Smooth muscle cell of the brain vasculature (primary cell): ENCODE measurements at regions not wholly inside any gene's neighbourhood (a gene's known extent, or its start where the extent isn't known, plus 50 kb on each side); places are given as distances from the start of the nearest gene placed in this dataset.

Experiments
- DNase-seq: peaks from one replicate; pipeline ENCODE4 v3.0.0-alpha.2; 2012; ENCODE audit warnings: low read depth, low spot score

DNA sequence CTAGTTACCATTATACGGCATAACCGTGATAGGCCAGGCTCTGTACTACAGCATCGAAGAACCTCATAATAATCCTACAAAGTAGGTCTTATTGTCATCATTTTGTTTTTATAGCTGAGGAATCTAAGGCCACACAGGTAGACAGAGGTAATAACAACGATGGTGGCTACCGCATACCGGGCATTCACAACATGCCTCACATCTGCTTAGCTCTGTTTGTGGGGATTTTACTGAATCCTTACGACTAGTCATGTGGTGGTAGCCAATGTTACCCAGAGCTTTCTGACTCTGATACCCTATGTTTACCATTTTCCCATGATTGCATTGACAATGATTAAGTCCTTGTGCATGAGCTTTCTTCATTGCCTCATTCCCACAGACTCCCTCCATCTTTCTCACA is 269.4 kb downstream of the TCF7L2 start:
- no peak for DNase-seq

DNA sequence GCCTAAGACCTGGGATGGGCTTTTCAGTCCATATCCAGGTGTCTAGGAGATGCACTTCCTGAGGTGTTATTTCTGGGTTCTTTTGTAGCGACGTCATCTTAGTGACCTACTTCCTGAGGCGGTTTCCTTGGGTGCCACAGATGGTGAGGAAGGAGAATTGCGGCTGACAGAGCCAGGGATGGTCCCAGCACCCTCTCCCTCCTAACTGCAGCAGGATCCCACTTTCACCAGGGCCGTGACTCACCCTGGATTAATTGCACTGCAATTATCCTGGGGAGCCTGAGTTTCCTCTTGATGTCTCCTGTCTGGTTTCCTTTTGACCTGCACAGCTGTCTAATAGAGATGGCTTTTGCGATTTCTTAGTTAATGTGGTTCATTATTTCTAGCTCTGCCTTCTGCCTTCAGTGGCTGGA is 271.7 kb downstream of the TCF7L2 start:
- no peak for DNase-seq

DNA sequence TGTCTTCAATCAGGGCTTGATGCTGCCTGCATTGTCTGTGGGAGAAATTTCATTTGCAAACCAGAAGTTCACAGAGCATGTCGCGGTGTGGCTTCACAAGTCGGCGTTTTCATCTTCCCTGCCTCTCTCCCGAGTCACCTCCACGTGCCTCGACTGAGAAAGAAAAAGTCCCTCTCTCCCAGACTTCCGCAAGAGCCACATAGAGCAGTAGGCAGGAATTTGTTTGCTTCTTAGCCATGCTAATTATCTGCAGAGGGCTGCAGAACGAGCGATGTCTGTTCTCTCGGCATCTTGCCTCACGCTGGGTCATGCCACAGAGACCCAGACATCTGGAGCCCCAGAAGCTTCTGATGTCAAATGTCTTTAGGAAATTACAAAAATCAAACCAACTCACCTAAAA is 272.2 kb downstream of the TCF7L2 start:
- DNase-seq = no peak

DNA sequence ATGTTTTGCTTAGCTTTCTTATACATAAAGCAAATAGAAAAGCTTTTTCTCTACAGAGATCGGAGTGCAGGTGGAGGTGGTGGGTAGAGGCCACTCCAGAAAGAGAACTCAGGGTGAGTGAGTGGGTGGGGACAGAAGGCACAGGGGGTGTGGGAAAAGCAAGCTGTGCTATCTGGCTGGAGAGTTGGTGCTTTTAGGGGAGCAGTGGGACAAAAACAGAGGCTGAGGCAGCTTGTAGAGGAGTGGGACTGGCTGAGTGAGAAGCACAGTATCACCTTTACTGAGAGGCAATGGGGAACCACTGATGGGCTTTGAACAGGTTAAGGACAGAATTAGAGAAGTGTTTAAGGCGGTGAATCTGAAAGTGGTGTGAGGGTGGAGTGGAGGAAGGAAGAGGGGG is 275.3 kb downstream of the TCF7L2 start:
- no peak for DNase-seq

DNA sequence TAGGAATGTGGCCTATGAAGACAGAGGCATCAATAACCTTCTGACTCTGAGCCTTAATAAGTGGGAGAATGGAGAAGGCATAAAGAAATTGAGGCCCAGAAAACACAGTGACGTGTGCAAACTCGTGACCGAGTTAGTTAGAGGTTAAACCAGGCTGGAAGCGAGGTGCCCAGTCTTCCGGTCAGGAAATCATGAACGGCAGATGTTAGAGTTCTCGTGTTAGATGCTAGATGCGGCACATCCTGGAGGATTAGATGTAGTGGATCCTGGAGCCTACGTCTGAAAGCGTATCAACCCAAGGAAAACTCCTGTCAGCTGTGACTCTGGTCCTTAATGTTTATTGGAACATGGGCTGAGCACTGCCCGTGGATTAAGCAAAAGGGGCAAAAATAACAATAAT is 275.9 kb downstream of the TCF7L2 start:
- DNase-seq = no peak

DNA sequence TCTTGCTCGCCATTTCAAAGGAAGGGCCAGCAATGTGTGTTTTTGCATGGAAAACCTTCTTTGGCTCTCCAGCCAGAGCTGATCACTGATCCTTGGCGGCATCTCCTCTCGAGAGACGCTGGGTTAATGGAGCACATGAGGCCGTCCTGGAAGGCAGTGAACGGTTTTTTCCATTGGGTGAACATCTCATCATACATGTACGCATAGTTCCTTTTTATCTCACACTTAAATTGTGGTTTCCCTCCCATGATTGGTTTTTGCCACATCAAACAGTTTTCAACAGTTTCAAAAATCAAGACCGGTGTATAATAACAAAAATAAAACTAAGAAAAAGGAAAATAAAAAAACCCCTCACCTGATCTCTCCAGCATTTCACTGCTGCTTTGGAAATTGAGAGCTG is 276.4 kb downstream of the TCF7L2 start:
- no peak for DNase-seq

DNA sequence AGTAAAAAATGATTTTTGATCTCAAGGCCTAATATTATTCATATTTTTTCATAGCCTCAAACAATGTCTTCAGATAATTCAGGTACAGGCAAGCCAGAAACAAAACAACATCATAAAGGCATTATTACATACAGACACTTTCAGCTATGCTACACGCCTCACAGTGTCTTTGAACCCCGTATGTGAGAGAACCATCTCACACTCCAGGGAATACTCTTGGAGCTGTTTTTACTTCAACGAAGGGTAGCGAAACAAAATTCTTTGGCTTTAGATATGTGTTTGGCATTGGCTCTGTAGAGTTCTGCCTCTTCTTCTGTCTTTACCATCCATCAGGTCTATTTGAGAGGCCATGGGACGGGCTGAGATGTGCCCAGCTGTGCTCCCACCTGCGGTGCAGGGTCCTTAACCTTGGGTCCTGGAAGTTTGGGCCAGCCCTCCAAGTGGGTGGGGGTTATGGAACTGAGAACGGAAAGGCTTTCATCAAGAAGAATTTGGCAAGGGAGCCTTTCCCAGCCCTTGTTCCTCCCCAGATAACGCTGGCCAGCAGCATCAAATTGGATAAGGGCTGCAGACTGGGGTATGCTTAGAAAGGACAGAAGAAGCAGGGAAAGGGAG is 276.9 kb downstream of the TCF7L2 start:
- no peak for DNase-seq

DNA sequence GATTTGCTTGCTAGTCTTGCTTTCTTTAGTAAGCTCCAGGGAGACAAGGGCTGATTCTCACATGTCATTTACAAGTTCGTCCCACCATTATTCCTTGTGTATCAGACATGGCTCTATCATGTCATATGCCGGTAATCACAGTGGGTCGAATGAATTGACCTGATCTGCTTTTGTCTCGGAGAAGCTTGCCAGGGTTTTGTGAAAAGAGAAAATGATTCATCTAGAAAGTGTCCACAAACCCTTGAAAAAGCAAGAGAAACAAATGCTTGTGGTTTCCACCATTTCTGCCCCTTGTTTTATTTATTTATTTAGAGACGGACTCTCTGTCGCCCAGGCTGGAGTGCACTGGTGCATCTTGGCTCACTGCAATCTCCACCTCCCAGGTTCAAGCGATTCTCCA is 278.5 kb downstream of the TCF7L2 start:
- DNase-seq = peak; percentile 36

DNA sequence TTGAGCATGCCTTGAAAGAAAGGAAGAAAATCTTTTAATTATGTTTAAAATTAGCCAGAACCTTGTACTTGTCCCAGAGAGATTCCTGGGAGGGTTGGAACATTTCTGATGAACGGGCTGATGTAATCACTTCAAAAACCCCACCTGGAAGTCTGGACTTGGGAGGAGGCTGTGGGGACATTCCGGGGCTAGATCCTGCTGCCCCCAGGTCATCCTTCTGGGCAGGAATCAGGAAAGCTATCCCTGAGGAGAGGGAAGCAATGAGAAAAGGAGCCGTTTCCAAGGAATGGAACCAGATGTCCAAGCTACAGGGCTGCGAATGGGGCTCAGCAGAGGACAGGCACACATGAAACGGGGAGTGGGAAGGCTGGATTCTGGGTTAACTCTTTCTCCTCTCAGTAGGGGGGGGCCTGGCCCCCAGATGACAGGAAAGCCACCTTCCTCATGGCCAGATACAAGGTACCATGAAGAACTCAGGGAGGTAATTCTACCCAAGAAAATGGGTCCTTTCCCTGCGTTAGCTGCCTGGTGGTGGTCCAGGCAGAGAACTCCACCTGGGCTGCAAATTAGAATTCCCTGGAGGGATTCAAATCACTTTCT is 280.1 kb downstream of the TCF7L2 start:
- DNase-seq = no peak

DNA sequence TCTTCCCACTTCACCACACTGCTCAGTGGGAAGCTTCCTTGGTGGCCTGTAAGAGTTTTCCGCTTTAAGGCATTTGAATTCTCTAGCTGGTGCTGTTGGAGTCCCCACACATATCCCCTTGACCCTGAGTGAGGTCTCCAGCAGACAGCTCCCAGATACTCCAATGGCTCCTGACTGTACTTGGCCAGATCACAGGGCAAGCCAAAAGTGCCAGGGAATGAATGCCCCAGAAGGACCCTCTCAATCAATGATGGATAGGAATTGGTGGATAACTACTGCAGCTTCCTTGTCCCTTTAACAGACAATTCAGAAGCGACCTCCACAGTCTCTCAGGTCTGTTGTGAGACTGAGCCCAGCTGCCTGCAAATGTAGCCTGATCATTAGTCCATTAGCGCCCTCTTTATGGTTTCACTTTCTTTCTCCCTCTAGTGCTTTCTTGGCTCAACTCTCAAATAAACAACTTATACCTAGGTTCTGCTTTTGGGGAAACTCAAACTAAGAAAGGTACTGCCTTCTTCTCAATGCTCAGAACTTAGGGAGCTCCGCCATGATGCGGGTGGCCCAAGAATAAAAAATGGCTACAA is 283.0 kb downstream of the TCF7L2 start:
- DNase-seq = no peak

DNA sequence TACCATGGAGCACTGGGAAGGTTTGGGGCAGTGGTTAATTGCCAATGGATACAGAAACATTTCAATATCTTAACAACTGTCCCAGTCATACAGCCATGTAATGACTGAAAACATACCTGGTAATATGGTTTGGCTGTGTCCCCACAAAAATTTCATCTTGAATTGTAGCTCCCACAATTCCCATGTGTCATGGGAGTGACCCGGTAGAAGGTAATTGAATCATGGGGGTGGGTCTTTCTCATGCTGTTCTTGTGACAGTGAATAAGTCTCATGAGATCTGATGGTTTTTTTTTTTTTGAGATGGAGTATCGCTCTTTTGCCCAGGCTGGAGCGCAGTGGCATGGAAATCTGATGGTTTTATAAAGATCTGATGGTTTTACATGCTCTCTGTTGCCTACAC is 284.4 kb downstream of the TCF7L2 start:
- DNase-seq = no peak

DNA sequence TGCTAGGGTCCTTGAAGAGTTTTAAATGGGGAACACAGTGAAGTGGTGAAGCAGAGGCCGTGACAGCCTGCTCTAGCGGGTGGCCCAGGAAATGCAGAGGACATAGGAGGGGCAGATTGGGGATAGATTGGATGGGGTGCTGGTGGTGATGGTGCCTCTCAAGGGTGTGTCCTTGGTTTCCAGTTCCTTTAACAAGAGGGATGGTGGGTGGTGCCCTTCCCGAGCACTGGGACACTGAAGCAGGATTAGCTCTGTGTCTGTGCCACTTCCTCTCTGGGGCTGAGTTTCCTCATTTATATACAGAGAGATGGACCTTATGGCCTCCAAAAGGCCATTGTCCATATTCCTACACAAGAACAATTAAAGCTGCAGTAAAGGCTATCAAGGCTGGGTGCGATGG is 285.5 kb downstream of the TCF7L2 start:
- no peak for DNase-seq

DNA sequence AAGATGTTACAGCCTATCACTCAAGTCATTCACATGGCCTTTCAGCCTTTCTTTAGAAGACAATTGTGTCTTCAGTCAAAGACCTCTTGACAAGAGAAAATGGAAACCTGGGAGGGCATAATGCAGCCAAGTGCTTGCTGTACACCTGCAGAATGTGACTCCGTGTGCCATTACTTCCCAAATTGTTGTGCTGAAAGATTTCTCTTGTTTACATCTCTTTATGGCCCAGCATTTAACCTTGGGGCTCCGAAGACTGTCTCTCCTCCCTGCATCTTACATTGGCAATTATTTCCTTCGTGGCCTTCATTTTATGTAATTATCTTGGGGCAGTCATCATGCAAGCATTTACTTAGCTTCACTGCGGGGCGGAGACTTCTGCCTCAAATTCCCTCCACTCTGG is 287.0 kb downstream of the TCF7L2 start:
- no peak for DNase-seq

DNA sequence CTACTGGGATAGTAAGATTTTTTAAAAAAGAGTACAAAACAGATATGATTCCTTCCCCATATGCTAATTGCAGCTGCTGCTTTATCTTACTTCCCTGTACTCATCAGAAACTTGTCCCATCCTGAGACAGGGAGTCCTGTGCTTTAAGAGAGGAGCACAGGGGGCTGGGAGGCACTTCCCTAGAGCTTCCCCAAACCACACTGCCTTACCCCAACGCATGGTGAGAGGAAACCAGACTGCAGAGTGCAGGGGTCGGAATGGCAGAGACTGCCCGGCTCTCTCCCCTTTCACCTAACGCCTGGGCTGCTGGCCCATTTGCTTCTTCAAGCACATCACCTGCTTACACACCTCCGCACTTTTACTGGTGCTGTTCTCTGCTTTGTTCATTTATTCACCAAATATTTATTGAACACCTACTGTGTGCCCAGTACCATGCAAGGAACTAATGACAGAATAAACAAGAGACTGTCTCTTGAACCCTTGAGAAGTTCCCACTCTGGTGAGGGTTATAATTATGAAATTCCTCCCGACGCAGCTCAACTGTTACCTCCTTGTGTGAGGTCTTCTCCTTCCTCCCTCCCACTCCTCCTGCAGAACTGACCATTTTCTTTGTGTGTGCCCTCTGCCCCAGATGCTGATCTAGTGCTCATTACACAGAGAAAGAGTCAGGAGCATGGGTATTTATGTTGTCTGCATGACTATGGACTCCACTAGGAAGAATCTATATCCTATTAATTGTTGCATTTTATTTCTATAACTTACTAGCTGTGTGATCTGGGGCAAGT is 289.7 kb downstream of the TCF7L2 start:
- no peak for DNase-seq

DNA sequence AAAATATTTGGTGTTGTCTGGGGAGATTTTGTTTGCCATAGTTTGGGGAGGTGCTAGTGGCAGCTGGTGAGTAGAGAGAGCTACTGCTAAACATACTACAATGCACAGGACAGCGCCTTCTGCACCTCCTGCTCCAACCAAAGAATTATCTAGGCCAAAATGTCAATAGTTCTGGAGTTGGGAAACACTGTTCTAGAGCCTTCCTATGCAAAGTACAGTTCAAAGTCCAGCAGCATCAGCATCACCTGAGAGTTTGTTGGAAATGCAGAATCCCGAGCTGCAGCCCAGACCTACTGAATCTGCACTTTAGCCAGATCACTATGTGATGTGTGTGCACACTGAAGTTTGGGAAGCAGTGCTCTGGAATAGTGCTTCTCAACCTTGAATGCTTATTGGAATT is 290.7 kb downstream of the TCF7L2 start:
- no peak for DNase-seq

DNA sequence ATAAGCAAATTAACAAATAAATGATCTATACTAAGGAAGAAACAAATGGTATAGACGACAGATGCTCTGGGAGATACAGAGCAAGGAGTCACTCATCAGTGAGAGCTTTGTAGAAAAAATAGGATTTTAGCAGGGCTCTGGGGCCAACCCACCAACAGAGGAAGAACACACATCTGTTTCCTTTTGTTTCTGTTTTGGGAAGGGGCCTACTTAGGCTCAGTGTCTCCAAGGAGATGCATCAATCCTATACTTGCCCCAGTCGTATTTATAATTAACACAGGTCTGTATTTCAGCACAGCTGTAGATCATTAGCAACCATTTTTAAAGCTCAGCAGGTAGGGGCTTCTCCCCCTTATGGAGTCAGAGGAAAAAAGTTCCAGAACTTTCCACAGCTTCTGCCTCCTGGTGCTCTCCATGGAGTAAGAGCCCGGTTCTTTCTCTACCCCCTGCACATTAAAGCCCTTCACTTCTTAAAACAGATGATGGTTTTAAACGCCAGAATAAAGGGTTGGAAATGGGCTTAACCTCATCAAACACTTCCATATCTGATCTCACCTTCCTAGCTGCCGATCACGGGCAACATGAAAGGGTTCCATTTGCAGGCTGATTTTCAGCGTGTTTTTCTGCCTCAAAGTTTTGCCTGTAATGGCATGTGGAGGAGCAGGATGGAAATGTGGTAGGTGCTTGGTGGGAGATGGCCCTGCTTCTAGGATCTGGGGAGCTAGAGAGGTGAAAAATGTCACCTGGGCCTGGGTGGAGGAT is 291.7 kb downstream of the TCF7L2 start:
- no peak for DNase-seq

DNA sequence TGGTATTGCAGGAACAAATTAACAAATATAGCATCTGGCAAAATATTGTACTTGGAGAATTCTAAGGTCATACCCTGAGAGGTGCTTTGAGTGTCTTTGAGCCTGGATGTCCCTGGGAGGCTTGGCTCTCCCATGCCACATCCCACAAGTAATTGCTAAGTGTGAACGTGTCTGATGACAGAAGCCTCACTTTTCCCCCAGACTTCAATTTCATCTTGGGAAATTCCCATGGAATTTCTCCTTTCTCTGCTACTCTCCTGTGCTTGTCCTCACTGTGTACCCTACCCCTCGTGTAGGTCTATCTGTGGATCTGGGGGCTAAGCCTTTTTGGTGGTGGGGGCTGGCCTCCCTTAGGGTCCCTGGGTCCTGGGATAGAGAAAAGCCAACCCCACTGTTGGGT is 293.3 kb downstream of the TCF7L2 start:
- no peak for DNase-seq

DNA sequence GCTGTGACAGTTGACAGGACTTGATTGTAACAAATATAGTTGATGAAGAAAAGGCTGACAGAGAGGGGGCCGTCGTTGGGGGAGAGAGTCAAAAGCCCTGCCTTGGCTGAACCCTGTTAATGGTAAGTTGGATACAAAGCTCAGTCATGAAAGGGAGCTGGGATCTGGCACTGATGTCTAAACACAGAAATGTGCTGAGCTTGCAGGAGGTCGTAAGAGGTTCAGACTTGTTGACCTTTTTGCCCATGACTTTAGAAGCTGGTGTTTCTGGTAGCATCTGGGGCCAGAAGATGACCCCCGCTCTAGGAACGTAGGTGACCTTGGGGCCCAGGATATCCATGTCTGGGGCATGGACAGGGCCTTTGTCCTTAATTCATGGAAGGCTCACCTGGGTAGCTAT is 294.7 kb downstream of the TCF7L2 start:
- DNase-seq = no peak

DNA sequence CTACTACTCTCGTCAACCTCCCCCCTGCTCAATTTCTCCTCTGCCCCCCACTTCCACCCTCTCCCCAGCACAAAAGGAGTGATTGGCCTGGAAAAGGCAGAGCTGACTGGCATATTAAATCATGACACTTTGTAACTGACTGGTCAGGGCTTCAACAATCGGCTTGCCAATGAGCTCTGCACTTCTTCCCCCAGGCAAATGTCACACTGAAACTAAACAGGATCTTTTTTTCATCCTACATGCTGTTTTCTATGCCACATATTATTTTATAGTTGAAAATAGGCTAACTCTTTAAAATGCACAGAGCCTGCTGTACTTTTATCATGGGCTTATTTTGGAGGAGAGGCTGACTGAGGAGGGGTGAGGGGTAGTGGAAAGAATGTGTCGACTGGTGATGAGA is 295.2 kb downstream of the TCF7L2 start:
- DNase-seq = no peak

DNA sequence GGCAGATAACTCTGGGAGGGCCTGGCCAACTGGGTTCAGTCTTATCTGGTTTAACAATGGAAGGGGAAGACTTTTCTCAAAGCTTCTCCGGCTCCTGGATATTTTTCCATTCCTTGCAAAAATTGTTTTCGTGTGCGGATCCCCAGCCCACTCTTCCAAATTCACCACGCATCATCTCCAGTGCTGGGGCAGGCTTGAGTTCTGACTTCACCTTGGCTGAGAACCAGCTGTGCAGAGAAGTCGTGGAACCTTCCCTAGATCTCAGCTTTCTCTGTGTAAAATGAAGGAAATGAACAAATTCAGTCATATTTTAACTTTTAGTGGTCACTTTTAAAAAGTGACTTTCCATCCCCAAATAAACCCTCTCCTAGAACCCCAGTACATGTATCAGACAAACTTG is 297.0 kb downstream of the TCF7L2 start:
- no peak for DNase-seq

DNA sequence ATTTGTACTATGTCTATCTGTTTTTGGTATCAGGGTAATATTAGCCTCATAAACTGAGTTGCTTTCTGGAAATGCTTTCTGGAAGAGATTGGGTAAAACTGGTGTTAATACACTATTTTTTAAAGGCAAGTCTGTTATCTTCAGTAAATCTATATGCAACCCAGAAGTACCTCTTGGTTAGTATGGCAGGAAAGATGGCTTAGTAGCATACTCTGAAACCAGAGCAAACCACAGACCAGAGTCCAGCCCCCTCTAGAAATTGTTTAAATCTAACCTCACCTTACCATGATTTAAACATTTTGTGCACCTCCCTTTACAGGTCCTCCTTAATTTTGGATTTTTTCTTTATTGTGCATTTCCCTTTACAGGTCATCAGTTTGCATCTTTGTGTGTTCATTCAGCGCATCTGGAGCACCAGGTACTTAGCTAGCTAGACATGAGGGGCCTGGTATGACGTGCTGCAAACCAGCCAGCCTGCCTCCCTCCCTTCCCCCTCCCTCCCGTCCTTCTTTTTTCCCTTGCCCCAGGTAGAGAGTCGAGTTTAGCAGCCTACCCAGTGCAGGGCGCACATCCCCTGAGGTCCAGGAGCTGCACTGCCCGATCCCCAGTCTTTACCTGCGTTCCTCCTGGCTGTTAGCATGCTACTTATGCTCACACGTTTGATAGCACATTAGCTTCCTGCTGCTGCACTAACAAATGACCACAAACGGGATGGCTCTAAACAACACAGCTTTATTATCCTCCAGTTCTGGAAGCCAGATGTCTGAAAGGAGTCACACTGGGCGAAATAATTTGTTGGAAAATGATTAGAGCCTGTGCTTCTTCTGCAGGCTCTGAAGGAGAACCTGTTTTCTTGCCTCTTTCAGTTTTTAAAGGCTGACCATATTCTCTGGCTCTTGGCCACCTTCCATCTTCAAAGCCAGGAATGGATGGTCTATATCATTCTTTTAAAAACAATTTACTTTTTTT is 299.9 kb upstream of the HABP2 start:
- no peak for DNase-seq
